DOHH2 (cell line): ENCODE measurements at regions not wholly inside any gene's neighbourhood (a gene's known extent, or its start where the extent isn't known, plus 50 kb on each side); places are given as distances from the start of the nearest gene placed in this dataset.
"Not testable (repeated sequence)": the region's sequence is repeated elsewhere in the genome, so short reads cannot be mapped to it uniquely, and the experiment has no call there.

Experiments used
- CTCF ChIP-seq: fragments of 200-600 bp; sonication (generic); IDR thresholded peaks from one replicate; pipeline ENCODE4 v1.5.1; 2014; ENCODE audit warnings: antibody characterized with exemption, mild to moderate bottlenecking, low read depth, low read length; ENCODE audit not compliant: poor library complexity, severe bottlenecking
- EZH2phosphoT487 ChIP-seq: fragments of 200-600 bp; sonication (generic); IDR thresholded peaks from 2 replicates; pipeline ENCODE4 v1.6.1; 2017; ENCODE audit warnings: borderline replicate concordance, mild to moderate bottlenecking, antibody characterized with exemption, low read length, moderate library complexity, mixed read lengths

GRCh38 chr2:187637392-187637740 is 83.1 kb upstream of the TFPI start:
- TF ChIP-seq CTCF, EZH2phosphoT487: not testable (repeated sequence)
